ENCODE measurements at regions not wholly inside any gene's neighbourhood (a gene's known extent, or its start where the extent isn't known, plus 50 kb on each side); places are given as distances from the start of the nearest gene placed in this dataset. TPM values are rescaled to one million over a fixed set of nuclear protein-coding genes. Genes with fewer than 3 reads are reported as not detected.

GRCh38 chr12:56851462-56851861, 82.7 kb downstream of the SDR9C7 start:
- DNase-seq (ENCODE audit: low read depth): no peak
- no peak for TF ChIP-seq CTCF (IDR thresholded peaks at IDR 0.05; ENCODE audit: insufficient read depth, low read length)
- H3K4me3 ChIP-seq (ENCODE audit: low read depth, low read length): no peak overlapping the region

GRCh38 chr12:56840922-56841321, 77.8 kb downstream of the HSD17B6 start:
- no peak overlapping the region for H3K4me3 ChIP-seq (ENCODE audit: low read depth, low read length)
- TF ChIP-seq CTCF (IDR thresholded peaks at IDR 0.05; ENCODE audit: insufficient read depth, low read length): no peak
- DNase-seq (ENCODE audit: low read depth): no peak

- DNase-seq (ENCODE audit: low read depth): peak; percentile 41
- peak; percentile 32 for TF ChIP-seq CTCF (IDR thresholded peaks at IDR 0.05; ENCODE audit: insufficient read depth, low read length)
- no peak overlapping the region for H3K4me3 ChIP-seq (ENCODE audit: low read depth, low read length)
These were observed 76.8 kb downstream of the HSD17B6 start for GRCh38 chr12:56839915-56840325.

GRCh38 chr12:56839489-56839848, 76.3 kb downstream of the HSD17B6 start:
- DNase-seq (ENCODE audit: low read depth): no peak
- no peak overlapping the region for H3K4me3 ChIP-seq (ENCODE audit: low read depth, low read length)
- TF ChIP-seq CTCF (IDR thresholded peaks at IDR 0.05; ENCODE audit: insufficient read depth, low read length): no peak

GRCh38 chr12:56838621-56839488, 75.7 kb downstream of the HSD17B6 start:
- TF ChIP-seq CTCF (IDR thresholded peaks at IDR 0.05; ENCODE audit: insufficient read depth, low read length): no peak
- peak; percentile 25 for DNase-seq (ENCODE audit: low read depth)
- no peak overlapping the region for H3K4me3 ChIP-seq (ENCODE audit: low read depth, low read length)

Small RNA genes in the stretch of these regions (small RNA-seq; reads per million reads assigned to genes)
- gene AC121758.2: not detected
- gene RF00554: not detected

Measured in fibroblast of the aortic adventitia (primary cell).